ENCODE measurements at regions not wholly inside any gene's neighbourhood (a gene's known extent, or its start where the extent isn't known, plus 50 kb on each side); places are given as distances from the start of the nearest gene placed in this dataset.

GRCh38 chr10:55200020-55200419 lies 399.0 kb upstream of the PCDH15 start:
- ATAC-seq (ENCODE audit: insufficient number of reproducible peaks, low FRiP score, low read depth) (no peak), DNase-seq (ENCODE audit: low spot score) (no peak)
- no peak overlapping the region for H3K4me3 ChIP-seq
- no peak overlapping the region for H3K27ac ChIP-seq
- H3K27me3 ChIP-seq (replicated peaks; ENCODE audit: insufficient read depth) = no peaks in the 10 kb centered on the region
- no peaks in the 10 kb centered on the region for H3K9me3 ChIP-seq
- no peaks in the 10 kb centered on the region for H3K4me1 ChIP-seq (ENCODE audit: control insufficient read depth in 1 of 2, low read depth in 2 of 2)
- no peak for TF ChIP-seq CTCF (IDR thresholded peaks at IDR 0.05)
- H3K36me3 ChIP-seq = no peaks in the 10 kb centered on the region

DNA sequence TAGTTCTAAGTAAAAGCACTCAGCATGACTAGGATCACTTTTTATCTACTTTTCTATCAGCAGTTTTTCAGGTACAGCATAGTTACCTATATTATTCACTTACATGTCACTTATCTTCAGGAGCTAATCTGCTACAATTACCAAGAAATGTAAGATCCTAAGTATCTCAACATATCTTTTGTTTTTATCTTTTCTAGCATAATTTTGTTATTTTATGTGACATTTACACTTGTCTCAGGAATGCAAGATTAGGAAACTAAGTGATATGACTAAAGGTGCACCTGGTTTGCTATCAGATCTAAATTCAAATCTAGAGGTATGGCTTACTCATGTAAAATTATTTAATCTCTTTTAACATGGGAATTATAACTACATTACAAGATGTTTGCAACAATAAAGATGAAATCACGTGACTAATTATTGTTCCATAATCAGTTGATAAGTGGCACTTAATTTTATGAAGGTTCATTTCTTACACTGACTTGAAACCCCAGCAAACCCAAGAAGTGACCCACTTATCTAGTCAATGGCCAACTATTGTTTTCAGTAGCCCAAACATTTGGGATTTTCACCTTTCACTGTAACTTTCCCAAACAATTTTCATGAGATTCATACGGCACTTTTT lies 390.3 kb upstream of the PCDH15 start:
- Histone ChIP-seq H3K36me3 (no peaks in the 10 kb centered on the region), H3K9me3 (no peaks in the 10 kb centered on the region), H3K4me1 (ENCODE audit: control insufficient read depth in 1 of 2, low read depth in 2 of 2) (no peaks in the 10 kb centered on the region), H3K27me3 (replicated peaks; ENCODE audit: insufficient read depth) (no peaks in the 10 kb centered on the region), H3K4me3 (no peak overlapping the region), H3K27ac (no peak overlapping the region)
- no peak for TF ChIP-seq CTCF (IDR thresholded peaks at IDR 0.05)
- DNase-seq (ENCODE audit: low spot score) = no peak
- no peak for ATAC-seq (ENCODE audit: insufficient number of reproducible peaks, low FRiP score, low read depth)

GRCh38 chr10:55183993-55184392 lies 383.0 kb upstream of the PCDH15 start:
- H3K4me3 ChIP-seq = no peak overlapping the region
- no peaks in the 10 kb centered on the region for H3K9me3 ChIP-seq
- no peaks in the 10 kb centered on the region for H3K4me1 ChIP-seq (ENCODE audit: control insufficient read depth in 1 of 2, low read depth in 2 of 2)
- H3K36me3 ChIP-seq = no peaks in the 10 kb centered on the region
- ATAC-seq (ENCODE audit: insufficient number of reproducible peaks, low FRiP score, low read depth) (no peak), DNase-seq (ENCODE audit: low spot score) (no peak)
- no peak overlapping the region for H3K27ac ChIP-seq
- no peaks in the 10 kb centered on the region for H3K27me3 ChIP-seq (replicated peaks; ENCODE audit: insufficient read depth)
- no peak for TF ChIP-seq CTCF (IDR thresholded peaks at IDR 0.05)

DNA sequence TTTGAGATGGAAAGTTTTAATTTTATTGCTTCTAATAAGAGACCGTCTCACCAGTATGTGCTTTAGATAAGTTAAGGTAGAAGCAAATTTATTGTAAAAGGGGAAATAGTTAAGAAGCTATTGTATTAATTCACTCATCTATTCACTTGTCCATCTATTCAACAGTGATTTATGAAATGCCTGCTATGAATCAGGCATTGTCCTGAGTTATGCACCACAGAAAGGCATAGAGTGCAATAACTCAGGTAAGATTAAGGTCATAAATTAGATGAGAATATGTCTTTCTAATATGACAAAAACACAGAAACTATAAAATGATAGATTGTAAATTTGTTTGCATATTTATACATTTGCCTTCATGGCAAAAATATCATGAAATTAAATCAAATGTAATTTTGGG lies 379.3 kb upstream of the PCDH15 start:
- ATAC-seq (ENCODE audit: insufficient number of reproducible peaks, low FRiP score, low read depth) (no peak), DNase-seq (ENCODE audit: low spot score) (no peak)
- TF ChIP-seq CTCF (IDR thresholded peaks at IDR 0.05) = no peak
- Histone ChIP-seq H3K36me3 (no peaks in the 10 kb centered on the region), H3K27ac (no peak overlapping the region), H3K9me3 (no peaks in the 10 kb centered on the region), H3K27me3 (replicated peaks; ENCODE audit: insufficient read depth) (no peaks in the 10 kb centered on the region), H3K4me1 (ENCODE audit: control insufficient read depth in 1 of 2, low read depth in 2 of 2) (no peaks in the 10 kb centered on the region), H3K4me3 (no peak overlapping the region)

DNA sequence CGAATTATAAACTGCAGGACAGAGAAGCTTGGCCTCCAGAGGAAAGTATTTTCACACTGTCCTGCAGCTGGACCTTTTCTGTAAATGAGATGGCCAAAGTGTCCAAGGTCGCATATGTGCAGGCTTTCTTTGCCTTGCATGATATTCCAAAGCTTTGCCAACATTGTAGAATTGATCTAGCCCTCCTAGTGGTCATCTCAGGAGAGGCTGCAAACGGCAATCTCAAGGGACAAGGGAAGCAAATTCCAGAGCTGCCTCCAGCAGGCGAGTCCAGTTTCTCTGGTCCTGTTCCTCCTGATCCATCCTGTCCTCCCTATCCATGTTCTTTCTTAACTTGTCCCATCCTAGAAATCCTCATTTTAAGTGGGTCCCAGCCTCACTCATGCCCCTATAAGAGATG lies 373.4 kb upstream of the PCDH15 start:
- DNase-seq (ENCODE audit: low spot score) = no peak
- H3K36me3 ChIP-seq = no peaks in the 10 kb centered on the region
- no peak for TF ChIP-seq CTCF (IDR thresholded peaks at IDR 0.05)
- no peak overlapping the region for H3K4me3 ChIP-seq
- H3K9me3 ChIP-seq = no peaks in the 10 kb centered on the region
- no peak overlapping the region for H3K27ac ChIP-seq
- no peaks in the 10 kb centered on the region for H3K4me1 ChIP-seq (ENCODE audit: control insufficient read depth in 1 of 2, low read depth in 2 of 2)
- ATAC-seq (ENCODE audit: insufficient number of reproducible peaks, low FRiP score, low read depth) = no peak
- no peaks in the 10 kb centered on the region for H3K27me3 ChIP-seq (replicated peaks; ENCODE audit: insufficient read depth)
